RWPE2 (cell line): ENCODE measurements at regions not wholly inside any gene's neighbourhood (a gene's known extent, or its start where the extent isn't known, plus 50 kb on each side); places are given as distances from the start of the nearest gene placed in this dataset.

Experiments
- ATAC-seq: fragments of 200-7000 bp; cut with Tn5 transposase; 3 replicates; pipeline ENCODE4 v1.9.1; 2021; ENCODE audit warnings: low read depth
- DNase-seq: peaks from one replicate; pipeline ENCODE4 v3.0.0-alpha.2; 2020; ENCODE audit warnings: low spot score
- H3K27ac ChIP-seq: fragments of 450-650 bp; 2 replicates; pipeline ENCODE4 v1.5.1; 2017; ENCODE audit warnings: mild to moderate bottlenecking; ENCODE audit not compliant: poor library complexity, severe bottlenecking
- H3K27me3 ChIP-seq: fragments of 250-450 bp; sonication (Bioruptor Pico); 2 replicates; pipeline ENCODE4 v1.5.1; 2021; ENCODE audit warnings: mild to moderate bottlenecking, moderate library complexity; ENCODE audit not compliant: insufficient read depth, poor library complexity, severe bottlenecking
- H3K36me3 ChIP-seq: fragments of 250-450 bp; sonication (Bioruptor Pico); 2 replicates; pipeline ENCODE4 v1.5.1; 2020; ENCODE audit warnings: low read depth, mild to moderate bottlenecking, moderate library complexity
- H3K4me1 ChIP-seq: fragments of 250-450 bp; sonication (Bioruptor Pico); 2 replicates; pipeline ENCODE4 v1.5.1; 2021; ENCODE audit warnings: mild to moderate bottlenecking, moderate library complexity; ENCODE audit not compliant: insufficient read depth, poor library complexity, severe bottlenecking
- H3K4me3 ChIP-seq: fragments of 250-450 bp; sonication (Bioruptor Pico); 2 replicates; pipeline ENCODE4 v1.5.1; 2021; ENCODE audit warnings: mild to moderate bottlenecking, moderate library complexity; ENCODE audit not compliant: severe bottlenecking
- H3K9me3 ChIP-seq: fragments of 250-450 bp; sonication (Bioruptor Pico); 2 replicates; pipeline ENCODE4 v1.5.1; 2021; ENCODE audit warnings: mild to moderate bottlenecking, moderate library complexity; ENCODE audit not compliant: severe bottlenecking
- TF ChIP-seq, protein P1 (sequence below): fragments of 450-650 bp; IDR thresholded peaks from one replicate; pipeline ENCODE4 v1.5.1; 2017; ENCODE audit warnings: mild to moderate bottlenecking, moderate library complexity; ENCODE audit not compliant: poor library complexity, severe bottlenecking

DNA sequence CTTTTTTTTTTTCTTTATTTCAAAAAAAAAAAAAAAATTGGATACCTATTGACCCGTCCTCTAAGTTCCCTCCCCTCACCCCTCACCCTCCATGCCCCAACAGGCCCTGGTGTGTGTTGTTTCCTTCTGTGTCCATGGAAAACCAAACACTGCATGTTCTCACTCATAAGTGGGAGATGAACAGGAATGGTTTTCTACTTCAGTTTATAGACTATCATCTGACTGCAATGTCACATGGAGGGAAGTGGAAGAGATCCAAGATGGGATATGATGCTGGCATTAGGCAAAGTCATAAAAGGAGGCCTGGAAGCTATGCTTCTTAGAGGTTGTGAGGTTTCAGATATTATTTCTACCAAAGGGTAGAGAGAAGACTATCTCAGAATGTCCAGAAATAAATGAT is 237.5 kb downstream of the MAFB start:
- no peak for ATAC-seq

DNA sequence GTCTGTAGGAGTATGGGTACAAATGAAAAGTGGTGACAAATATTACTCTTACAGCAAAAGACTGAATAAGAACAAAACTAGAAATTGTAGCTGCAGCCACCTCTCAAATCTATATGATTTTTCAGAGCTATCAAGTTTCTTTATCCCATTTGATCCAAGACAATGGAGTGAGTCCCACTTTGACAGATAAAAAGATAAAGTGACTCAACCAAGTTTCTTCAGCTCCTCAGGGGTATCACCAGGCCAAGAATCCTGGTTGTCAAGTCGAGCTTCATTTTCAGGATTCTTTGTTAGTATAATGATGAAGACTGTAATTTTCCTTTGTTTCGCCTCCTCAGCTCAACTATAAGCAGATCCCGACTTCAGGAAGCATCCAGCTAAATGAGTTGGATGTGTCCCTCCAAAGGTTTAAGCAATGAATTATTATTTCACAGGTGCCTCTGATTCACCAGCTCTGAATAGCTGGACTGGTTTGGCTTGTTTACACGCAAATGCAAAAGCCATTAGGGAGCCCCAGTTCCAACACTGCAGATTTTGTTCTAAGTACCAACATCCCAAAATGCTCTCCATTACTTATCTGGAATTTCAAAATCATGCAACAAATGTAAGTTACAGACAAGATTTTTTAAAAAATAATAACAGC is 238.9 kb downstream of the MAFB start:
- Histone ChIP-seq H3K4me3 (no peak overlapping the region), H3K27ac (no peak overlapping the region), H3K9me3 (no peaks in the 10 kb centered on the region), H3K36me3 (no peaks in the 10 kb centered on the region), H3K4me1 (no peaks in the 10 kb centered on the region), H3K27me3 (no peaks in the 10 kb centered on the region)
- DNase-seq (no peak), ATAC-seq (peak; percentile 72)
- TF ChIP-seq, protein P1, sequence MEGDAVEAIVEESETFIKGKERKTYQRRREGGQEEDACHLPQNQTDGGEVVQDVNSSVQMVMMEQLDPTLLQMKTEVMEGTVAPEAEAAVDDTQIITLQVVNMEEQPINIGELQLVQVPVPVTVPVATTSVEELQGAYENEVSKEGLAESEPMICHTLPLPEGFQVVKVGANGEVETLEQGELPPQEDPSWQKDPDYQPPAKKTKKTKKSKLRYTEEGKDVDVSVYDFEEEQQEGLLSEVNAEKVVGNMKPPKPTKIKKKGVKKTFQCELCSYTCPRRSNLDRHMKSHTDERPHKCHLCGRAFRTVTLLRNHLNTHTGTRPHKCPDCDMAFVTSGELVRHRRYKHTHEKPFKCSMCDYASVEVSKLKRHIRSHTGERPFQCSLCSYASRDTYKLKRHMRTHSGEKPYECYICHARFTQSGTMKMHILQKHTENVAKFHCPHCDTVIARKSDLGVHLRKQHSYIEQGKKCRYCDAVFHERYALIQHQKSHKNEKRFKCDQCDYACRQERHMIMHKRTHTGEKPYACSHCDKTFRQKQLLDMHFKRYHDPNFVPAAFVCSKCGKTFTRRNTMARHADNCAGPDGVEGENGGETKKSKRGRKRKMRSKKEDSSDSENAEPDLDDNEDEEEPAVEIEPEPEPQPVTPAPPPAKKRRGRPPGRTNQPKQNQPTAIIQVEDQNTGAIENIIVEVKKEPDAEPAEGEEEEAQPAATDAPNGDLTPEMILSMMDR, result no peak

More for the DNA sequence above, 237.5 kb downstream of the MAFB start:
- H3K36me3 ChIP-seq, result no peaks in the 10 kb centered on the region
- TF ChIP-seq, protein P1, result no peak
- no peak for DNase-seq
- H3K4me1 ChIP-seq, result no peaks in the 10 kb centered on the region
- no peak overlapping the region for H3K27ac ChIP-seq
- no peaks in the 10 kb centered on the region for H3K27me3 ChIP-seq
- H3K4me3 ChIP-seq, result no peak overlapping the region
- no peaks in the 10 kb centered on the region for H3K9me3 ChIP-seq

DNA sequence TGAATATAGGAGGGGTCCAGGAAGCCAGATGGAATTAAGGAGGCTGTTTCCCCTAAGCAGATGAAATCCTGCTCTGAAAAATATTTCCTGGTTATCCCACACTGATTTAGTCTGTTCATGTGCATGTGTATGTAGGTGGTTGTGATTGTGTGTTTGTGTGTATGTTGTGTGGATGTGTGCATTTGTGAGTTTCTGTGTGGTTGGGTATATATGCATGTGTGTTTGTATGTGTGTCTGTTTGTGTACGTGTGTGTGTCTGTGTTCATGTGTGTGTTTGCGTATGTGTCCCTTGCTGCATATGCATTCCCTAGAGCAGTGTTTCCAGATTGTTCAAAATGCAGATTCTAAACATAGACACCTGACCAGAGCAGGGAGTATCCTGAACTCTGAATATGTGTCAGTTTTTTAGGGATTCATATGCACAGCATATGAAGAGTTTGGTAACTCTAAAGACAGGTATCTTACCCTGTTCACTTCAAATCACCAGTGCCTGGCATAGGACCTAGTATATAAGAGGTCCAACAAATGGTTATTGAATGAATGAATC is 239.8 kb downstream of the MAFB start:
- H3K9me3 ChIP-seq, result no peaks in the 10 kb centered on the region
- TF ChIP-seq, protein P1, result no peak
- H3K4me1 ChIP-seq, result no peaks in the 10 kb centered on the region
- no peak for DNase-seq
- no peak overlapping the region for H3K27ac ChIP-seq
- H3K36me3 ChIP-seq, result no peaks in the 10 kb centered on the region
- no peak overlapping the region for H3K4me3 ChIP-seq
- ATAC-seq, result no peak
- H3K27me3 ChIP-seq, result no peaks in the 10 kb centered on the region

DNA sequence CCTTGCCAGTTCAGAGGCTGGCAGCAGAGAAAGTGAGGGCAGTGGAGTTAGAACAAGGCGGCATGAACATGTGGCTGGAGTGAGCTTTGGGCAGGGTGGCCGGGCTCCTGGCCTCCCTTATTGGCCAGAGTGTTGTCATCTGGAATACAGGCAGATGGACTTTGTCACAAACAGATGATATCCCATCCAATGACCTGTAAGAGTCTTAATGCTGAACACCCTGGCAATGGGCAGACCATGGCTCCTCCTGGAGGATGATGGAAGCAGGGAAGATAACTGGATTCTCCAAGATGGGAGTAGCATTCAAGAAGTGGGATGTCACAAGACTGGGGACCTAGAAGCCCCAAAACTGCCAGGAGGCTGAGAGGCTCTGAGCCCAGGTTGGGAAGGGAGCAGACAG is 242.1 kb downstream of the MAFB start:
- H3K9me3 ChIP-seq, result no peaks in the 10 kb centered on the region
- H3K27ac ChIP-seq, result no peak overlapping the region
- H3K27me3 ChIP-seq, result no peaks in the 10 kb centered on the region
- H3K36me3 ChIP-seq, result no peaks in the 10 kb centered on the region
- no peak overlapping the region for H3K4me3 ChIP-seq
- TF ChIP-seq, protein P1, result no peak
- no peak for DNase-seq
- H3K4me1 ChIP-seq, result no peaks in the 10 kb centered on the region
- ATAC-seq, result no peak

DNA sequence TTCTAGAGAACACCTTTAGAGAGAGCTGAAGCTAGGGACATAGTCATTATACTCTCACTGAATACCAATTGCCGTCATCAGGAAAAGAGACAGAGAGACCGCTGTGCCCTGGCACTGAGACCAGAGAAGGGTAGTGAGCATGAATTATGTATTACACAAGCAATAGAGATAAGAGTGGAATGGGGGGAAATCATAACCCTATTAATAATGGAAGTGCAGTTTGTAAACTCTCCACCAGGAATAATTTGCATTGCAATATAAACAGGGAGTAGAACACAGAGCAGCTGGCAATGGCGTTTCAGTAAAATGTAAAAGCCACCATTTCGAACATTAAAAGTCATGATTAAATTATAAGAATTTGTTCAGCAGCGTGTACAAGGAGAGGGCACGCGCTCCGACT is 244.5 kb downstream of the MAFB start:
- H3K36me3 ChIP-seq, result no peaks in the 10 kb centered on the region
- DNase-seq (no peak), ATAC-seq (no peak)
- no peaks in the 10 kb centered on the region for H3K27me3 ChIP-seq
- H3K4me3 ChIP-seq, result no peak overlapping the region
- no peaks in the 10 kb centered on the region for H3K9me3 ChIP-seq
- H3K27ac ChIP-seq, result no peak overlapping the region
- peaks cover 4% of the 10 kb centered on the region for H3K4me1 ChIP-seq
- TF ChIP-seq, protein P1, result no peak
